ENCODE measurements at regions not wholly inside any gene's neighbourhood (a gene's known extent, or its start where the extent isn't known, plus 50 kb on each side); places are given as distances from the start of the nearest gene placed in this dataset.

DNA sequence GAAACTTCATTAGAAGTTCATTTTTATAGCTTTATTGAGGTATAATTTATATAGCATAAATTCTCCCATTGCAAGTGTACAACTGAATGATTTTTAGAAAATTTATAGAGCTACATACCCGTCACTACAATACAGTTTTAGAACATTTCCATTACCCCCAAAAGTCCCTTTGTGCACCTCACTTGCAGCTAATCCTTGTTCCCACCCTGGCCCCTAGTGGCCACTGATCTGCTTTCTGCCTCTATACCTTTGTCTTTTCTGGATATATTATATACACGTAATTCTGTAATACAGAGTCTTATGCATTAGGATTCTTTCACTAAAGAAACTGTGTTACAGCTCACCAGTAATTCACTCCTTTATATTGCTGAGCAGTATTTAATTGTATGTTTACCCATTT is 145.1 kb upstream of the DIO2 start:
- TF ChIP-seq, protein P1, sequence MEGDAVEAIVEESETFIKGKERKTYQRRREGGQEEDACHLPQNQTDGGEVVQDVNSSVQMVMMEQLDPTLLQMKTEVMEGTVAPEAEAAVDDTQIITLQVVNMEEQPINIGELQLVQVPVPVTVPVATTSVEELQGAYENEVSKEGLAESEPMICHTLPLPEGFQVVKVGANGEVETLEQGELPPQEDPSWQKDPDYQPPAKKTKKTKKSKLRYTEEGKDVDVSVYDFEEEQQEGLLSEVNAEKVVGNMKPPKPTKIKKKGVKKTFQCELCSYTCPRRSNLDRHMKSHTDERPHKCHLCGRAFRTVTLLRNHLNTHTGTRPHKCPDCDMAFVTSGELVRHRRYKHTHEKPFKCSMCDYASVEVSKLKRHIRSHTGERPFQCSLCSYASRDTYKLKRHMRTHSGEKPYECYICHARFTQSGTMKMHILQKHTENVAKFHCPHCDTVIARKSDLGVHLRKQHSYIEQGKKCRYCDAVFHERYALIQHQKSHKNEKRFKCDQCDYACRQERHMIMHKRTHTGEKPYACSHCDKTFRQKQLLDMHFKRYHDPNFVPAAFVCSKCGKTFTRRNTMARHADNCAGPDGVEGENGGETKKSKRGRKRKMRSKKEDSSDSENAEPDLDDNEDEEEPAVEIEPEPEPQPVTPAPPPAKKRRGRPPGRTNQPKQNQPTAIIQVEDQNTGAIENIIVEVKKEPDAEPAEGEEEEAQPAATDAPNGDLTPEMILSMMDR (IDR thresholded peaks at IDR 0.05), result peak in 1 of 7 experiments; percentile 18
- no peak for TF ChIP-seq EP300 (IDR thresholded peaks at IDR 0.05)
- no peak for TF ChIP-seq POLR2A (IDR thresholded peaks at IDR 0.05)

Data from stomach (tissue), 4 donors.